ENCODE measurements at regions not wholly inside any gene's neighbourhood (a gene's known extent, or its start where the extent isn't known, plus 50 kb on each side); places are given as distances from the start of the nearest gene placed in this dataset.

DNA sequence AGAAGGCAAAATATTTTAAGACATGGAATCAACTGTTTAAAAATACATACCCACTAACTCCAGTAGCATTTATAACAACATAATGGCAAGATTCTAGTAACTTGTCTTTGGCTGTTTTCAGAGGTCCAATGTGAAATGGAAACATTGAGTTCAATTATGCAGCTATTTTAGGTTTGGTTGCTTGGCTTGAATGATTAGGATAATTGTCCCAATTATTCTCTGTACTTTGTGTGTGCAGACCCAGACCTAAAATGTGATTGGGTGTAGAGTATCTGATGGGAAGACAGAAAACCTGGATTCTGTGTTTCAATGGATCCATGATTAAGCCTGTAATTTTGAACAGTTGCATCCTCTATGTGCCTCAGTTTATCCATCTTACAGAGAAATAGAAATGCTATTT, 392.7 kb upstream of the NFE2L3 start:
- H3K9me3 ChIP-seq (replicated peaks in 1 of 3), result no peaks in the 10 kb centered on the region
- DNase-seq, result no peak
- TF ChIP-seq, protein P1, sequence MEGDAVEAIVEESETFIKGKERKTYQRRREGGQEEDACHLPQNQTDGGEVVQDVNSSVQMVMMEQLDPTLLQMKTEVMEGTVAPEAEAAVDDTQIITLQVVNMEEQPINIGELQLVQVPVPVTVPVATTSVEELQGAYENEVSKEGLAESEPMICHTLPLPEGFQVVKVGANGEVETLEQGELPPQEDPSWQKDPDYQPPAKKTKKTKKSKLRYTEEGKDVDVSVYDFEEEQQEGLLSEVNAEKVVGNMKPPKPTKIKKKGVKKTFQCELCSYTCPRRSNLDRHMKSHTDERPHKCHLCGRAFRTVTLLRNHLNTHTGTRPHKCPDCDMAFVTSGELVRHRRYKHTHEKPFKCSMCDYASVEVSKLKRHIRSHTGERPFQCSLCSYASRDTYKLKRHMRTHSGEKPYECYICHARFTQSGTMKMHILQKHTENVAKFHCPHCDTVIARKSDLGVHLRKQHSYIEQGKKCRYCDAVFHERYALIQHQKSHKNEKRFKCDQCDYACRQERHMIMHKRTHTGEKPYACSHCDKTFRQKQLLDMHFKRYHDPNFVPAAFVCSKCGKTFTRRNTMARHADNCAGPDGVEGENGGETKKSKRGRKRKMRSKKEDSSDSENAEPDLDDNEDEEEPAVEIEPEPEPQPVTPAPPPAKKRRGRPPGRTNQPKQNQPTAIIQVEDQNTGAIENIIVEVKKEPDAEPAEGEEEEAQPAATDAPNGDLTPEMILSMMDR (IDR thresholded peaks at IDR 0.05), result no peak
- no peak for TF ChIP-seq POLR2A (IDR thresholded peaks at IDR 0.05)
- H3K27me3 ChIP-seq, result no peaks in the 10 kb centered on the region
- H3K4me3 ChIP-seq, result no peak overlapping the region
- intact Hi-C loops (cut with DNase I), result no loop called here
- H3K4me1 ChIP-seq (replicated peaks in 1 of 2), result no peaks in the 10 kb centered on the region
- no peaks in the 10 kb centered on the region for H3K36me3 ChIP-seq (replicated peaks in 1 of 2)
- H3K27ac ChIP-seq, result no peak overlapping the region

DNA sequence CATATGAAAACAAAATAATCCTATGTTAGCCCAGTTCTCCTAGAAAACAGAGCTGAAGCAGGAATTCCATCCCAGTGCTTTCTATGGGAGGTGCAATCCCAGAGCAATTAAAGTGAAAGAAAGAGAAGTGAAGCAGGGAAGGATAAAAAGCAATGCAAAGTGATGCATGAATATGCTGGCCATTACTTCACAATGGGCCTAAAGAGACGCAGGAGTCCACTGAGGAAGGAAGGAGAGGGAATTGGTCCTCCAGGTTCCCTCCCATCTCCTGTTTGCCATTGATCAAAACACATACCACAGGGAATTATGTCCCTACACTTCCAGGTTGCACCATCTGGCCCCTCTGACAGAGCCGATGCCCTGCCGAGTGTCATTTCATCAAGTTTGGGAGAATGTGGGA, 392.2 kb upstream of the NFE2L3 start:
- Histone ChIP-seq H3K27me3 (no peaks in the 10 kb centered on the region), H3K4me1 (replicated peaks in 1 of 2) (no peaks in the 10 kb centered on the region), H3K36me3 (replicated peaks in 1 of 2) (no peaks in the 10 kb centered on the region), H3K4me3 (no peak overlapping the region), H3K9me3 (replicated peaks in 1 of 3) (no peaks in the 10 kb centered on the region), H3K27ac (no peak overlapping the region)
- 76 to 87% (median 83%) methylated on average over 3 of the region's 3 CpGs for WGBS, 4 donors
- intact Hi-C loops (cut with DNase I), result no loop called here
- TF ChIP-seq POLR2A (IDR thresholded peaks at IDR 0.05), result no peak
- TF ChIP-seq, protein P1 (IDR thresholded peaks at IDR 0.05), result no peak
- no peak for DNase-seq

DNA sequence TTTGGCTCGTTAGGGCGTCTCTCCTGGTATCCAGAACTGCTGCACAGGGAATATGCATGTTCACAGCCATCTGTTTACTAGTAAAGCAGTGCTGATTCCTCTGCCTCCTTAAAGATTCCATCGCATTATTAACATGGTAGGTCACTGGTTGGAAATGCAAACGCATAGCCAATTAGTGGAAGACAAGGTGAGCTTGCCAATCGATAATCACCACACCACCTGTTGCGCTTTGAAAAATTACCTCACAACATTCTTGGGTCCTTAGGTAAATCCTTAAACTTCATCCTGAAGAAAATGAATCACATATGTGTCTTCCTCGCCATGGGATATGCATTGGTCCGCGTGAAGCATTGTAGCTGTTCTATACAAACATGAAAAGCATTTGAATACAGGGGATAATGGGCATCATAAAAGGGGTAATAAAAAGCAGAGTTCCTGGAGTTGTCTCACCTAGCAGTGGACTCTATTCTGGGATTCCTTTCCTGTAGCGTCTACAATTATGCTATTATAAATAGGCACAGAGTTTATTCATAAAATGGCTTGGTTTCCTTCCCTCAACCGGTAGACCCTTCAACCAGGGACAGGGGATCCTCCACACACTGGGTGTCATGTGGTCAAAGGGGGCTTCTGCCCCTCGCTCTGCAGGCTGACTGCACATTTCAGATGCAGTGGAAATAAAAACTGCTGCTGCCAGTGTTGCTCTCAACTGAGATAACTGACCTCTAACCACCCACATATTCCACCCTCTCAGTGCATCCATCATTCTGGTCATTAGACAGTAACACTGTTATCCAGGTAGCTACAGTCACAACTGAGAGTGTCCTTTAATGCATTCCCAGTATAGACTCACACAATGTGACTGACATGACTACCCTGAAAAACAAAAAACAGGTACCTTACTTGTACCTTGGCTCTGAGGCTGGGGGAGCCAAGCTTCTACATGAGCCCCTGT, 389.2 kb upstream of the NFE2L3 start:
- intact Hi-C loops (cut with DNase I), result no loop called here
- Histone ChIP-seq H3K27me3 (no peaks in the 10 kb centered on the region), H3K36me3 (replicated peaks in 1 of 2) (no peaks in the 10 kb centered on the region), H3K27ac (no peak overlapping the region), H3K4me1 (replicated peaks in 1 of 2) (no peaks in the 10 kb centered on the region), H3K4me3 (no peak overlapping the region), H3K9me3 (replicated peaks in 1 of 3) (no peaks in the 10 kb centered on the region)
- TF ChIP-seq POLR2A (IDR thresholded peaks at IDR 0.05), result no peak
- TF ChIP-seq, protein P1 (IDR thresholded peaks at IDR 0.05), result no peak
- no peak for DNase-seq
- WGBS, 4 donors, result 83 to 90% (median 86%) methylated on average over 12 of the region's 12 CpGs

DNA sequence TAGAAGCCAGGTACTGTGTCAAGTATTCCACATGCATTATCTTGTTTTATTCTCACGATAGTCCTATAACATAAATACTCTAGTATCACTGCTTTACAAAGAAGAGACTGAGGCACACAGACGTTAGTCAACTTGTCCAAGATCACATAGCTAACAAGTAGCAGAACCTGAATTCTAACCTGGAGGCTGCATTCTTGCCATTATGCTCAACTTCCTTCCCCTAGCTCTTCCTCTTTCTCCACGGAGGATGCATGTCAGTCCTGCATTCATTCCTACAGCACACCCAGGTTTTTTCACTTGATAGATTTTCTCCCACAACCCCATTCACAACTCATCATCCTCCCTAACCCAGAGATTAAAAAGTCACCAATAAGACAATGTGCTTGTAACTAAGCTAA, 388.5 kb upstream of the NFE2L3 start:
- Histone ChIP-seq H3K9me3 (replicated peaks in 1 of 3) (no peaks in the 10 kb centered on the region), H3K4me1 (replicated peaks in 1 of 2) (no peaks in the 10 kb centered on the region), H3K4me3 (no peak overlapping the region), H3K27me3 (no peaks in the 10 kb centered on the region), H3K36me3 (replicated peaks in 1 of 2) (no peaks in the 10 kb centered on the region), H3K27ac (no peak overlapping the region)
- intact Hi-C loops (cut with DNase I), result no loop called here
- WGBS, 4 donors, result 51 to 69% (median 55%) methylated on average over 3 of the region's 3 CpGs
- TF ChIP-seq, protein P1 (IDR thresholded peaks at IDR 0.05), result no peak
- TF ChIP-seq POLR2A (IDR thresholded peaks at IDR 0.05), result no peak
- DNase-seq, result no peak

Measured in adrenal gland (tissue), 9 donors.